Upper lobe of right lung (tissue), 1 donor: ENCODE measurements at regions not wholly inside any gene's neighbourhood (a gene's known extent, or its start where the extent isn't known, plus 50 kb on each side); places are given as distances from the start of the nearest gene placed in this dataset.

Experiments
- ATAC-seq: fragments of 200-7000 bp; cut with Tn5 transposase; one replicate; pipeline ENCODE4 v1.9.1; 2020; ENCODE audit warnings: mild to moderate bottlenecking, moderate library complexity
- DNase-seq: peaks from one replicate; pipeline ENCODE4 v3.0.0-alpha.2; 2020
- H3K27ac ChIP-seq: fragments of 200-600 bp; one replicate; pipeline ENCODE4 v1.8.0; 2022
- H3K27me3 ChIP-seq: fragments of 200-600 bp; one replicate; pipeline ENCODE4 v1.8.0; 2022; ENCODE audit warnings: mild to moderate bottlenecking
- H3K36me3 ChIP-seq: fragments of 200-600 bp; one replicate; pipeline ENCODE4 v1.8.0; 2022
- H3K4me1 ChIP-seq: fragments of 200-600 bp; one replicate; pipeline ENCODE4 v1.8.0; 2022
- H3K4me3 ChIP-seq: fragments of 200-600 bp; one replicate; pipeline ENCODE4 v1.8.0; 2022; ENCODE audit warnings: mild to moderate bottlenecking
- H3K9me3 ChIP-seq: fragments of 200-600 bp; one replicate; pipeline ENCODE4 v1.8.0; 2022
- intact Hi-C: fragments of 100-400 bp; cut with DNase I; formaldehyde crosslinking; loops from one replicate; pipeline ENCODE4 v1.11.0; 2022
- TF ChIP-seq, protein P1 (sequence below): fragments of 200-600 bp; IDR thresholded peaks from one replicate; pipeline ENCODE4 v1.8.0; 2022; ENCODE audit warnings: antibody characterized with exemption
- donor health status: DM: no; HTN: yes; CAD: no; lungs with severe emphysema.

DNA sequence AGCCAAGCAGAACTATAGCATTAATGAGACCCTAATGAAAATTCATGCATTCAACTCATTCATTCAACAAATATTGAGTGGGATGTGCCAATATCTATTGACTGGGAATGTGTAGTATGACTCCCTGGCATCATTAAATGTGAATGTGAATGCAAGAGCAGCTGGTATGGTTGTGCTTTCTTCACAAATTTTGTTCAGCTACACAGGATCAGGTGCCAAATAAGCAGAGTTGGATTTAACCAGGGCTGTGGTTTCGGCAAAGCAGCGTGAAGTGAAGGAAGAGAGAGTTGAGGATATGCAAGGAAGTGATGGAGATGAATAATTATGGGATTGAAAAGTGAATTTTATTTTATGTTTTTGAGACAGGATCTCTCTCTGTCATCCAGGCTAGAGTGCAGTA is 87.1 kb upstream of the HNF1B start:
- no peaks in the 10 kb centered on the region for H3K27me3 ChIP-seq
- no peaks in the 10 kb centered on the region for H3K4me1 ChIP-seq
- H3K27ac ChIP-seq: no peak overlapping the region
- no peaks in the 10 kb centered on the region for H3K36me3 ChIP-seq
- intact Hi-C loops: no loop called here
- TF ChIP-seq, protein P1, sequence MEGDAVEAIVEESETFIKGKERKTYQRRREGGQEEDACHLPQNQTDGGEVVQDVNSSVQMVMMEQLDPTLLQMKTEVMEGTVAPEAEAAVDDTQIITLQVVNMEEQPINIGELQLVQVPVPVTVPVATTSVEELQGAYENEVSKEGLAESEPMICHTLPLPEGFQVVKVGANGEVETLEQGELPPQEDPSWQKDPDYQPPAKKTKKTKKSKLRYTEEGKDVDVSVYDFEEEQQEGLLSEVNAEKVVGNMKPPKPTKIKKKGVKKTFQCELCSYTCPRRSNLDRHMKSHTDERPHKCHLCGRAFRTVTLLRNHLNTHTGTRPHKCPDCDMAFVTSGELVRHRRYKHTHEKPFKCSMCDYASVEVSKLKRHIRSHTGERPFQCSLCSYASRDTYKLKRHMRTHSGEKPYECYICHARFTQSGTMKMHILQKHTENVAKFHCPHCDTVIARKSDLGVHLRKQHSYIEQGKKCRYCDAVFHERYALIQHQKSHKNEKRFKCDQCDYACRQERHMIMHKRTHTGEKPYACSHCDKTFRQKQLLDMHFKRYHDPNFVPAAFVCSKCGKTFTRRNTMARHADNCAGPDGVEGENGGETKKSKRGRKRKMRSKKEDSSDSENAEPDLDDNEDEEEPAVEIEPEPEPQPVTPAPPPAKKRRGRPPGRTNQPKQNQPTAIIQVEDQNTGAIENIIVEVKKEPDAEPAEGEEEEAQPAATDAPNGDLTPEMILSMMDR: no peak
- H3K9me3 ChIP-seq: no peaks in the 10 kb centered on the region
- ATAC-seq (no peak), DNase-seq (no peak)
- H3K4me3 ChIP-seq: no peak overlapping the region

DNA sequence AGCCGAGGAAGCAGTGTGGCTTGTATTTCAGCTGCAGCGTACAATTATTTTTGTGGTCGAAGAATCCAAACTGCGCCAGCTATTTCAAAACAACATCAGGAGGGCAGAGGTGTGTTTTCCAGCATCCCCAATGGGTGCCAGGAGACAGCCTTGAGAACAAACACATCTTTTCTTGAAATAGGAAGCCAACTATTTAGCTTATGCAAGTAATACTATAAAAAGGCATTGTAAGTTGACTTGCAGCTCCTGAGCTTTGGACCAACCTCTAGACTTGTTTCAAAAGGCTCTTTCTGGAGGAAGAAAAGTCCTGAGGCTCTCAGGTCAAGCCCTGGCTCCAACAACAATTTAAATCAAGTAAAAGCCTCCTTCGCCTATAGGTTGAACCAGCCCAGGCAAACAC is 86.6 kb upstream of the HNF1B start:
- no peaks in the 10 kb centered on the region for H3K9me3 ChIP-seq
- ATAC-seq (no peak), DNase-seq (no peak)
- H3K27ac ChIP-seq: no peak overlapping the region
- no peaks in the 10 kb centered on the region for H3K27me3 ChIP-seq
- peaks cover 3% of the 10 kb centered on the region for H3K4me1 ChIP-seq
- TF ChIP-seq, protein P1: no peak
- no peak overlapping the region for H3K4me3 ChIP-seq
- intact Hi-C loops: no loop called here
- H3K36me3 ChIP-seq: no peaks in the 10 kb centered on the region

DNA sequence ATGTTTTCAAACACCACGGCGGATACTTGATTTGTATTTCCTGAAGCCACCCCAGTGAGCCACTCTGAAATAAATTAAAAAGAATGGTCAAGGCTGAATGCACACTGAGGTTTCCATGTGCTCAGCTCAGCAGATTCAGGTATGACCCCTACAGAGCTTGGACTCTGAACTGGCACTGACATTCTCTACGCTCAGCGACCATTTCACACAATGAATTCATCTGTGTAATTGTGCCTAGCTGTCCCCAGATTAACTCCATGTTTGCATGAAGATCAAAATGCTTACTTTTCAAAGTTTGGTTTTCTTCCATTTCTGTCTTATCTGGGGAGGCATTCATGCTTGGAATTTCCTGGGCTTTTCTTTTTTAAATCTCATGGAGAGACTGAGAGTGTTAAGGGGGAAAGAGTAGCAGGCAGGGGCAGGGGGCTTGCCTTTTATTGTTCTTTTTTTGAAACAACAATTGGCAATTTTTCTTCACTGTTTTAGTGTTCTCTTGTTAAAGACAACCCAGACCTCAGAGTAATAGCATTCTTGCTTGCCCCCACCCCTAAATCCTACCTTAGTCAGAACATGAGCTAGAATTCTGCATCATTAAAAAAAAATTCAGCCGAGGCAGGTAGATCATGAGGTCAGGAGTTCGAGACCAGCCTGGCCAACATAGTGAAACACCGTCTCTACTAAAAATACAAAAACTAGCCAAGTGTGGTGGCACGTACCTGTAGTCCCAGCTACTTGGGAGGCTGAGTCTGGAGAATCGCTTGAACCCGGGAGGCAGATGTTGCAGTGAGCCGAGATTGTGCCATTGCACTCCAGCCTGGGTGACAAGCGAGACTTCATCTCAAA is 85.5 kb upstream of the HNF1B start:
- no peak overlapping the region for H3K27ac ChIP-seq
- peaks cover 3% of the 10 kb centered on the region for H3K4me1 ChIP-seq
- intact Hi-C loops: no loop called here
- no peaks in the 10 kb centered on the region for H3K27me3 ChIP-seq
- H3K9me3 ChIP-seq: no peaks in the 10 kb centered on the region
- no peaks in the 10 kb centered on the region for H3K36me3 ChIP-seq
- DNase-seq (no peak), ATAC-seq (no peak)
- TF ChIP-seq, protein P1: no peak
- H3K4me3 ChIP-seq: no peak overlapping the region

DNA sequence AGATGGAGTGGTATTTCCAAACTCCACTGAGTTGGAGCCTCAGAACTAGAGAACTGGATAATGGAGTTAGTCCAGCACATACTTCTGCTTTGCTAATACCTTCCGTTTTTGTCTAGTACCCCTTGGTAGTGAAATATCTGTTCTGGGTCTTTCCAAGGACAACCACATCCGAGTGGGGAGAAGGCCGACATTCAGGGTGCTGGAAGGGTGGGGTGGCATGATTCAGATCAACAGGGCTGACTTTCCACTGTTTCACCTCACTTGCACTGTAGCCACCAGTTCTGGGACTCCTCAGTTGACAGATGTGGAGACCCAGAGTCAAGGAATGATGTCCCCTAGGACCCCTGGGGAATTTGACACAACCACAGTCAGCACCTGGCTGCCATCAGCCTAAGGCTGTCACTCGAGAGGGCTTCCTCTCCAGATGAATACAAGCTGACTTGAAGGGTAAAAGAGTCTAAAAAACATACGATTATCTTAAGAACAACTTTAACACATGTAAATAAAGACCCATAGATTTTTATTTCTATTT is 84.8 kb upstream of the HNF1B start:
- intact Hi-C loops: no loop called here
- H3K27ac ChIP-seq: no peak overlapping the region
- no peaks in the 10 kb centered on the region for H3K9me3 ChIP-seq
- no peaks in the 10 kb centered on the region for H3K36me3 ChIP-seq
- H3K4me1 ChIP-seq: peaks cover 3% of the 10 kb centered on the region
- TF ChIP-seq, protein P1: no peak
- no peak for ATAC-seq
- DNase-seq: no peak
- no peak overlapping the region for H3K4me3 ChIP-seq
- no peaks in the 10 kb centered on the region for H3K27me3 ChIP-seq

DNA sequence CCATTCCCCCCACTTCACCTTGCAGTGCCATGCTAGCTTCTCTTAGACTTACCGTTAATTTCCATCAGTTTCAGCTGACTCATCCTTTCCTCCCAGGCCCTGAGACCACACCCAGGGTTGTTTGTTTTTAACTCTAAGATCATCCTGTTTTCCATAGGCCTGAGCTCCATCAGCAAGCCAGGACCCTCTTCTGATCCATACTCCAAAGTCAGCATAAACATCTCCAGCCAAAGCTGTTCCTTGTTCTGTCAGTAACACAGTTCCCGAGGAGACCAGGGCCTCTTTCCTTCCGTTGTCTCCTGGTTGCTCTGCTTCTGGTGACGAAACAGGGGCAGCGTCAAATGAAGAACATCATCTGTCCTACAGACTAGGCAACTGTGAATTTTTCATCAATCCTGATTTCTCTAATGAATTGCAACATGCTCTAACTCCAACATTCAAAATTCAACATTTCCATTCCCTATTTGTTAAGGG is 83.8 kb upstream of the HNF1B start:
- Histone ChIP-seq H3K4me3 (no peak overlapping the region), H3K27me3 (no peaks in the 10 kb centered on the region), H3K27ac (no peak overlapping the region), H3K9me3 (no peaks in the 10 kb centered on the region), H3K4me1 (peaks cover 3% of the 10 kb centered on the region), H3K36me3 (no peaks in the 10 kb centered on the region)
- intact Hi-C loops: no loop called here
- ATAC-seq: no peak
- DNase-seq: no peak
- TF ChIP-seq, protein P1: no peak
